T-helper 1 cell treated with Interleukin-12 subunit alpha and Interleukin-12 subunit beta and Interleukin-4 antibody, amounts not matched to agents 30 μg/mL and 1 μg/mL, for 36 hours (primary cell): ENCODE measurements at regions not wholly inside any gene's neighbourhood (a gene's known extent, or its start where the extent isn't known, plus 50 kb on each side); places are given as distances from the start of the nearest gene placed in this dataset.

Experiments used
- H3K27ac Mint-ChIP-seq: one replicate; pipeline ENCODE4 v1.8.0; 2021; ENCODE audit warnings: mild to moderate bottlenecking, mixed read lengths
- H3K27me3 Mint-ChIP-seq: one replicate; pipeline ENCODE4 v1.8.0; 2021; ENCODE audit warnings: low read depth, mixed read lengths
- H3K36me3 Mint-ChIP-seq: one replicate; pipeline ENCODE4 v1.8.0; 2021; ENCODE audit warnings: low read depth, mixed read lengths
- H3K4me1 Mint-ChIP-seq: one replicate; pipeline ENCODE4 v1.8.0; 2021; ENCODE audit warnings: low read depth, mixed read lengths
- H3K4me3 Mint-ChIP-seq: one replicate; pipeline ENCODE4 v1.8.0; 2021; ENCODE audit warnings: mild to moderate bottlenecking, moderate library complexity, mixed read lengths
- H3K9me3 Mint-ChIP-seq: one replicate; pipeline ENCODE4 v1.8.0; 2021; ENCODE audit warnings: mixed read lengths

- Mint-ChIP-seq H3K4me3 (no peak overlapping the region), H3K4me1 (no peaks in the 10 kb centered on the region), H3K27ac (no peak overlapping the region), H3K27me3 (no peaks in the 10 kb centered on the region), H3K9me3 (no peaks in the 10 kb centered on the region), H3K36me3 (no peaks in the 10 kb centered on the region)
Observed at GRCh38 chr2:157076526-157077161, 180.9 kb upstream of the GALNT5 start.

DNA sequence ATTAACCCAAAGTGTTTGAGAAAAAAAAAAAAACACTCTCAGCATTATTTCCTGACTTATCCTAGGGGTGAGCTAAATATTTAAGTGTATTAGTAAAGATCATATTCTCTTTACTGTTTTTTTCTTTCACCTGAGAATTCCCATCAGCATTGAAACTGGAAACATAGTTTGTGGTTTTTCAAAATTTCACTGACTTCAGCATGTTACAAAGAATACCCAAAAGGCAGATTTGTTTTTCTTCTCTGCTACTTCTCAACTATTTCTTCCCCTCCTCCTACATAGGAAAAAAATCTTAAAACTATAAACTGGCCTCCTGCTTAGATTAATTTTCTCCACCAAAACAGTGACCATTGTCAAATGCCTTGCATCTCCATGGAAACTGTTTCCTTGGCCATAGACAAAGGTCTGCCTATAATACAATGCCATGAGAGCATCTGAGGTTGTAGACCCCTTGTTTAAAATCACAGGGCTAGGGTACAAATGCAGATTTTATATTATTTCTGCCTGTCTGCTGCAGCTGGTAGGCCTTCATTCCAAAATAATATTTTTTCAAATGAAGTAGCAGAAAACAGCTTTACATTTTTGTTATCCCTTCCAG is 179.7 kb upstream of the GALNT5 start:
- Mint-ChIP-seq H3K27ac (no peak overlapping the region), H3K27me3 (peaks cover 3% of the 10 kb centered on the region), H3K36me3 (no peaks in the 10 kb centered on the region), H3K4me3 (no peak overlapping the region), H3K4me1 (no peaks in the 10 kb centered on the region), H3K9me3 (no peaks in the 10 kb centered on the region)

- Mint-ChIP-seq H3K27ac (no peak overlapping the region), H3K4me1 (no peaks in the 10 kb centered on the region), H3K36me3 (no peaks in the 10 kb centered on the region), H3K4me3 (no peak overlapping the region), H3K27me3 (peaks cover 3% of the 10 kb centered on the region), H3K9me3 (no peaks in the 10 kb centered on the region)
Observed at GRCh38 chr2:157082950-157083349, 174.6 kb upstream of the GALNT5 start.

DNA sequence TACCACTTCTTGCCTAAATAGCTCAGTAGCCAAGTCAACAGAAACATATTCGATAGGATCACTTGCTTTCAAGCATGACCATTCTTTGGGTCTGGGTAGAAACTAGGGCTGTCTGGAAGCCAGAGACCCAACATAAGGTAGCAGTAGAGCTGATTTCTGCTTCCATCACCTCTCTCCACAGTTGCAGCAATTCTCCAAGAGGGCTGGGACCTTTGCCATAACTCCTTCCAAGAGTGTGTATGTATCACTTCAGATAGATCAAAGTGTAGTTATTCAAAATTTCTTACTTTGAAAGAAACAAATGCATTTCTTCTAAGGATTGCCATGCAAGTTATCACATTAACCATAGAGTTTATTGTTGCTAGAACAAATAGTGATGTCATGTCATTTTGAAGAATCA is 172.0 kb upstream of the GALNT5 start:
- Mint-ChIP-seq H3K27me3 (peaks cover 3% of the 10 kb centered on the region), H3K9me3 (no peaks in the 10 kb centered on the region), H3K36me3 (no peaks in the 10 kb centered on the region)

DNA sequence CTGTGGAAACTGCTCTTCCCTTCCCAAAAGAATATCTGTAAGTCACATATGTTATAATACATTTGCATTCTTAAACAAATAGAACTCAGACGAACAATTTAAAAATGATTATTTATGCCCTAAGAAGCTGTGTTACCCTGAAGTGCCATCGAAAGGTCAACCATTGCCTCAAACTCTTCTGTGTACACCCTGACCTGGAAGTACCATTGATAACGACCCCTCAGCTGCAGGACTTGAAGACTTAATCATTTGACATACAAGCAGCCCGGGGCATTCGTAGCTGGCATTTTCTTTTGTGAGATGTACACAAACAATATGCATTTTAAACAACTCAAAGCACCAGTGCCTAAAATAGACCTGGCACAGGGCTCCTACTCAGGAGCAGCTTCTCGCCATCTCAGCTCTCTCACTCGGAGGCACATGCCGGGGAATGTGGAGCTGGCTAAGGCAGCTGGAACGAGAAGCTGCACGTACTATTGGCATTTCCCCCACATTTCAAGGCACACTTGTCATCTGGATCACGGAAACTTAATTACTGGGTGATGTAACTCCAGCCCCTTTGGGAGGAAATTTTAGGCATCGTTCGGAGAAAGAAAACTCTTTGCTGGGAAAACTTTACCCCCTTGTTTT is 170.0 kb upstream of the GALNT5 start:
- Mint-ChIP-seq H3K27me3 (peaks cover 3% of the 10 kb centered on the region), H3K4me1 (no peaks in the 10 kb centered on the region), H3K4me3 (no peak overlapping the region), H3K27ac (no peak overlapping the region), H3K9me3 (no peaks in the 10 kb centered on the region), H3K36me3 (no peaks in the 10 kb centered on the region)

More for the DNA sequence above, 172.0 kb upstream of the GALNT5 start:
- Mint-ChIP-seq H3K4me1 (no peaks in the 10 kb centered on the region), H3K27ac (no peak overlapping the region), H3K4me3 (no peak overlapping the region)

- Mint-ChIP-seq H3K9me3 (no peaks in the 10 kb centered on the region), H3K27me3 (no peaks in the 10 kb centered on the region), H3K36me3 (no peaks in the 10 kb centered on the region), H3K4me1 (no peaks in the 10 kb centered on the region), H3K27ac (no peak overlapping the region), H3K4me3 (no peak overlapping the region)
Observed at GRCh38 chr2:157093666-157094065, 163.8 kb upstream of the GALNT5 start.

DNA sequence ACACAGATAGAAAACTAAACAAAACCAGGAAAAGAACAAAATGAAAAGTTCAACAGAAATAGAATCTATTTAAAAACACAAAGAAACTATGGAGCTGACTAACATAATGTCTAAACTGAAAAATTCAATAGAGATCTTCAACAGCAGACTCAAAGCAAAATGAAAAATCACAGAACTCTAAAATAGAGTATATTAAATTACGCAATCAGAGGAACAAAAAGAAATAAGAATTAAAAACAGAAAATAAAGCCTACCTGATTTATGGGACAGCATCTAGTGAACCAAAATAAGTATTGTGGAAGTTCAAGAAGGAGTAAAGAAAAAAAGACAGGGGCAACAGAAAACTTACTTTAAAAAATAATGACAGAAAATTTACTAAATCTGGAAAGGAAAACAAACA is 152.1 kb upstream of the GALNT5 start:
- Mint-ChIP-seq H3K27me3 (no peaks in the 10 kb centered on the region), H3K27ac (no peak overlapping the region), H3K36me3 (no peaks in the 10 kb centered on the region), H3K9me3 (no peaks in the 10 kb centered on the region), H3K4me3 (no peak overlapping the region), H3K4me1 (no peaks in the 10 kb centered on the region)

- no peak overlapping the region for H3K27ac Mint-ChIP-seq
- no peak overlapping the region for H3K4me3 Mint-ChIP-seq
- H3K27me3 Mint-ChIP-seq, result no peaks in the 10 kb centered on the region
- H3K4me1 Mint-ChIP-seq, result no peaks in the 10 kb centered on the region
- H3K36me3 Mint-ChIP-seq, result no peaks in the 10 kb centered on the region
- H3K9me3 Mint-ChIP-seq, result peaks cover 13% of the 10 kb centered on the region
Observed at GRCh38 chr2:157106950-157107349, 150.6 kb upstream of the GALNT5 start.

- Mint-ChIP-seq H3K36me3 (no peaks in the 10 kb centered on the region), H3K27me3 (no peaks in the 10 kb centered on the region), H3K9me3 (peaks cover 14% of the 10 kb centered on the region), H3K4me3 (no peak overlapping the region), H3K4me1 (no peaks in the 10 kb centered on the region), H3K27ac (no peak overlapping the region)
Observed at GRCh38 chr2:157107460-157107859, 150.0 kb upstream of the GALNT5 start.

DNA sequence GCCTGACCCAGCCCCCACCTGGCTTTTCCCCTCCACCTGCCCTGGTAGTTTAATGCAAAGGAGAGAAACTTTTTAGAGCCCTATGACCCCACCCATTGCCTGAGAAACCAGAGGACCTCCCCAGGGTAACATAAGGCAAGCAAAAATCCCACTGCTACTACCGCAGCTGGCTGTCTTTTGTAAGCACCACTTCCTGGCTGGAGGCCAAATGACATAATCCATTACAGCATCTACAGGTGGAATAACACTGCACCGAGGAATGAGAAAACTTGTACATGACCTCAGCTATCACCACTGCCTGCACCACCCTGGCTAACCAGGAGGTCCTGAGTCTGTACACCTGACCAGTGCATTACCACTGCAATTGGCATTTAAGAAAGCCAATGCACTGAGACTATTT is 149.6 kb upstream of the GALNT5 start:
- H3K36me3 Mint-ChIP-seq, result no peaks in the 10 kb centered on the region
- peaks cover 14% of the 10 kb centered on the region for H3K9me3 Mint-ChIP-seq
- no peaks in the 10 kb centered on the region for H3K27me3 Mint-ChIP-seq
- H3K4me1 Mint-ChIP-seq, result no peaks in the 10 kb centered on the region
- H3K27ac Mint-ChIP-seq, result no peak overlapping the region
- no peak overlapping the region for H3K4me3 Mint-ChIP-seq

GRCh38 chr2:157122776-157123175 is 134.7 kb upstream of the GALNT5 start:
- no peaks in the 10 kb centered on the region for H3K36me3 Mint-ChIP-seq
- no peaks in the 10 kb centered on the region for H3K27me3 Mint-ChIP-seq
- no peaks in the 10 kb centered on the region for H3K4me1 Mint-ChIP-seq
- no peak overlapping the region for H3K4me3 Mint-ChIP-seq
- H3K27ac Mint-ChIP-seq, result no peak overlapping the region
- no peaks in the 10 kb centered on the region for H3K9me3 Mint-ChIP-seq

GRCh38 chr2:157124731-157125130 is 132.8 kb upstream of the GALNT5 start:
- H3K27ac Mint-ChIP-seq, result no peak overlapping the region
- H3K4me3 Mint-ChIP-seq, result no peak overlapping the region
- no peaks in the 10 kb centered on the region for H3K9me3 Mint-ChIP-seq
- H3K27me3 Mint-ChIP-seq, result peaks cover 4% of the 10 kb centered on the region
- no peaks in the 10 kb centered on the region for H3K36me3 Mint-ChIP-seq
- H3K4me1 Mint-ChIP-seq, result no peaks in the 10 kb centered on the region

- H3K4me1 Mint-ChIP-seq, result no peaks in the 10 kb centered on the region
- no peak overlapping the region for H3K27ac Mint-ChIP-seq
- H3K9me3 Mint-ChIP-seq, result no peaks in the 10 kb centered on the region
- H3K36me3 Mint-ChIP-seq, result no peaks in the 10 kb centered on the region
- H3K27me3 Mint-ChIP-seq, result peaks cover 7% of the 10 kb centered on the region
- H3K4me3 Mint-ChIP-seq, result no peak overlapping the region
Observed at GRCh38 chr2:157125685-157126084, 131.8 kb upstream of the GALNT5 start.

GRCh38 chr2:157127249-157128012 is 130.1 kb upstream of the GALNT5 start:
- H3K4me1 Mint-ChIP-seq, result no peaks in the 10 kb centered on the region
- no peak overlapping the region for H3K4me3 Mint-ChIP-seq
- no peaks in the 10 kb centered on the region for H3K9me3 Mint-ChIP-seq
- H3K27me3 Mint-ChIP-seq, result peaks cover 7% of the 10 kb centered on the region
- H3K27ac Mint-ChIP-seq, result no peak overlapping the region
- no peaks in the 10 kb centered on the region for H3K36me3 Mint-ChIP-seq

- H3K9me3 Mint-ChIP-seq, result no peaks in the 10 kb centered on the region
- H3K27ac Mint-ChIP-seq, result no peak overlapping the region
- peaks cover 4% of the 10 kb centered on the region for H3K27me3 Mint-ChIP-seq
- no peak overlapping the region for H3K4me3 Mint-ChIP-seq
- no peaks in the 10 kb centered on the region for H3K4me1 Mint-ChIP-seq
- H3K36me3 Mint-ChIP-seq, result no peaks in the 10 kb centered on the region
Observed at GRCh38 chr2:157143901-157144300, 113.6 kb upstream of the GALNT5 start.
